ENCODE measurements at regions not wholly inside any gene's neighbourhood (a gene's known extent, or its start where the extent isn't known, plus 50 kb on each side); places are given as distances from the start of the nearest gene placed in this dataset.

GRCh38 chr4:165794834-165795233, 78.2 kb upstream of the TLL1 start:
- TF ChIP-seq CTCF (IDR thresholded peaks at IDR 0.05; ENCODE audit: low read depth, low read length, poor library complexity, severe bottlenecking) (no peak), EZH2phosphoT487 (IDR thresholded peaks at IDR 0.05; ENCODE audit: borderline replicate concordance, low read length) (no peak)
- H3K4me1 ChIP-seq (ENCODE audit: control insufficient read depth, low read length), result no peaks in the 10 kb centered on the region
- H3K9me3 ChIP-seq (ENCODE audit: control insufficient read depth, insufficient read depth, low read length), result no peaks in the 10 kb centered on the region
- no peaks in the 10 kb centered on the region for H3K79me2 ChIP-seq (ENCODE audit: control insufficient read depth, low read length)
- H3K36me3 ChIP-seq (ENCODE audit: control insufficient read depth, low read length), result no peaks in the 10 kb centered on the region
- H3K9me2 ChIP-seq (replicated peaks; ENCODE audit: control insufficient read depth, low read length), result no peaks in the 10 kb centered on the region
- H3K27ac ChIP-seq (ENCODE audit: low read depth, low read length), result no peak overlapping the region
- no peaks in the 10 kb centered on the region for H4K20me1 ChIP-seq (ENCODE audit: control insufficient read depth, insufficient read depth, low read depth, low read length)
- no peak overlapping the region for H3K4me2 ChIP-seq (ENCODE audit: low read length)
- H3K27me3 ChIP-seq (ENCODE audit: control insufficient read depth, low read length), result no peaks in the 10 kb centered on the region
- no peaks in the 10 kb centered on the region for H3F3A ChIP-seq (ENCODE audit: control insufficient read depth, insufficient read depth)
- no peak overlapping the region for H3K4me3 ChIP-seq (ENCODE audit: low read length)

DNA sequence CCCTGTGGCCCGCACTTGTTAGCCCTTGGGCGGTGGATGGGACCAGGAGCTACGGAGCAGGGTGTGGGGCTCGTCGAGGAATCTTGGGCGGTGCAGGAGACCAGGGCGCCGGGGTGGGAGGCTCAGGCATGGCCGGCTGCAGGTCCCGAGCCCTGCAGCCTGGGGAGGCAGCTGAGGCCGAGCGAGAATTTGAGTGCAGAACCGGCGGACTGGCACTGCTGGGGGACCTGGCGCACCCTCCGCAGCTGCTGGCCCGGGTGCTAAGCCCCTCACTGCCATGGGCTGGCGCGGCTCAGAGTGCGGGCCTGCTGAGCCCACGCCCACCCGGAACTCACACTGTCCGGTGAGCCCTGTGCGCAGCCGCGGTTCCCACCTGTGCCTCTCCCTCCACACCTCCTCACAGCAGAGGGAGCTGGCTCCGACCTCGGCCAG, 73.6 kb upstream of the TLL1 start:
- Histone ChIP-seq H3K36me3 (ENCODE audit: control insufficient read depth, low read length) (no peaks in the 10 kb centered on the region), H3K79me2 (ENCODE audit: control insufficient read depth, low read length) (no peaks in the 10 kb centered on the region), H3K27me3 (ENCODE audit: control insufficient read depth, low read length) (no peaks in the 10 kb centered on the region), H3F3A (ENCODE audit: control insufficient read depth, insufficient read depth) (no peaks in the 10 kb centered on the region), H3K4me2 (ENCODE audit: low read length) (no peak overlapping the region), H3K27ac (ENCODE audit: low read depth, low read length) (no peak overlapping the region), H3K4me3 (ENCODE audit: low read length) (no peak overlapping the region), H3K9me3 (ENCODE audit: control insufficient read depth, insufficient read depth, low read length) (no peaks in the 10 kb centered on the region), H4K20me1 (ENCODE audit: control insufficient read depth, insufficient read depth, low read depth, low read length) (no peaks in the 10 kb centered on the region), H3K9me2 (replicated peaks; ENCODE audit: control insufficient read depth, low read length) (no peaks in the 10 kb centered on the region), H3K4me1 (ENCODE audit: control insufficient read depth, low read length) (no peaks in the 10 kb centered on the region)
- TF ChIP-seq EZH2phosphoT487 (IDR thresholded peaks at IDR 0.05; ENCODE audit: borderline replicate concordance, low read length), result no peak
- TF ChIP-seq CTCF (IDR thresholded peaks at IDR 0.05; ENCODE audit: low read depth, low read length, poor library complexity, severe bottlenecking), result no peak

- H3K9me3 ChIP-seq (ENCODE audit: control insufficient read depth, insufficient read depth, low read length), result no peaks in the 10 kb centered on the region
- H3K4me1 ChIP-seq (ENCODE audit: control insufficient read depth, low read length), result no peaks in the 10 kb centered on the region
- H3K4me3 ChIP-seq (ENCODE audit: low read length), result no peak overlapping the region
- TF ChIP-seq CTCF (IDR thresholded peaks at IDR 0.05; ENCODE audit: low read depth, low read length, poor library complexity, severe bottlenecking) (no peak), EZH2phosphoT487 (IDR thresholded peaks at IDR 0.05; ENCODE audit: borderline replicate concordance, low read length) (no peak)
- H3K27me3 ChIP-seq (ENCODE audit: control insufficient read depth, low read length), result no peaks in the 10 kb centered on the region
- H3K79me2 ChIP-seq (ENCODE audit: control insufficient read depth, low read length), result no peaks in the 10 kb centered on the region
- H3K4me2 ChIP-seq (ENCODE audit: low read length), result no peak overlapping the region
- no peaks in the 10 kb centered on the region for H3K9me2 ChIP-seq (replicated peaks; ENCODE audit: control insufficient read depth, low read length)
- H4K20me1 ChIP-seq (ENCODE audit: control insufficient read depth, insufficient read depth, low read depth, low read length), result no peaks in the 10 kb centered on the region
- H3F3A ChIP-seq (ENCODE audit: control insufficient read depth, insufficient read depth), result no peaks in the 10 kb centered on the region
- H3K36me3 ChIP-seq (ENCODE audit: control insufficient read depth, low read length), result no peaks in the 10 kb centered on the region
- H3K27ac ChIP-seq (ENCODE audit: low read depth, low read length), result no peak overlapping the region
Observed at GRCh38 chr4:165802452-165802851, 70.6 kb upstream of the TLL1 start.

DNA sequence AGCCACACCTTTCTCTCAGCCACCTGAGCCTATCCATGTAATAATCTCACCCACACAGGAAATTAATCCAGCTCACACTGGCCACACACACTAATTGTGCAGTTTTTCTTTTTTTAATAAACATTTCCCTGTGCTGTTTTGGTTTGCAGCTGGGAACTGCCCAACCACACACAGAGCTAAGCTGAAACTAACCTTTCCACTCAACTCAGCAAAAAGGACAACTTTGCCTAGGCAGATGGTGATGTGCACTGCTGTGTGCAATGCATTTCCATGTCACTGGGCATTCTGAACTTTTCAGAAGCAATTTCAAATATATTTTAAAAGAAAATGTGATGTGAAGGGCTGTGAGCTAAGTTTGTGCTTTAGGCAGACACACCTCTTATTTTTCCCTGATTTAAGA, 70.0 kb upstream of the TLL1 start:
- H3K27ac ChIP-seq (ENCODE audit: low read depth, low read length), result no peak overlapping the region
- H3F3A ChIP-seq (ENCODE audit: control insufficient read depth, insufficient read depth), result no peaks in the 10 kb centered on the region
- H3K79me2 ChIP-seq (ENCODE audit: control insufficient read depth, low read length), result no peaks in the 10 kb centered on the region

More for the DNA sequence above, 70.0 kb upstream of the TLL1 start:
- H3K9me2 ChIP-seq (replicated peaks; ENCODE audit: control insufficient read depth, low read length), result no peaks in the 10 kb centered on the region
- H3K4me3 ChIP-seq (ENCODE audit: low read length), result no peak overlapping the region
- H3K27me3 ChIP-seq (ENCODE audit: control insufficient read depth, low read length), result no peaks in the 10 kb centered on the region
- no peaks in the 10 kb centered on the region for H3K36me3 ChIP-seq (ENCODE audit: control insufficient read depth, low read length)
- no peak overlapping the region for H3K4me2 ChIP-seq (ENCODE audit: low read length)
- no peak for TF ChIP-seq EZH2phosphoT487 (IDR thresholded peaks at IDR 0.05; ENCODE audit: borderline replicate concordance, low read length)
- no peak for TF ChIP-seq CTCF (IDR thresholded peaks at IDR 0.05; ENCODE audit: low read depth, low read length, poor library complexity, severe bottlenecking)
- H4K20me1 ChIP-seq (ENCODE audit: control insufficient read depth, insufficient read depth, low read depth, low read length), result no peaks in the 10 kb centered on the region
- no peaks in the 10 kb centered on the region for H3K4me1 ChIP-seq (ENCODE audit: control insufficient read depth, low read length)
- H3K9me3 ChIP-seq (ENCODE audit: control insufficient read depth, insufficient read depth, low read length), result no peaks in the 10 kb centered on the region

Measured in DOHH2 (cell line).